ENCODE measurements at regions not wholly inside any gene's neighbourhood (a gene's known extent, or its start where the extent isn't known, plus 50 kb on each side); places are given as distances from the start of the nearest gene placed in this dataset.

DNA sequence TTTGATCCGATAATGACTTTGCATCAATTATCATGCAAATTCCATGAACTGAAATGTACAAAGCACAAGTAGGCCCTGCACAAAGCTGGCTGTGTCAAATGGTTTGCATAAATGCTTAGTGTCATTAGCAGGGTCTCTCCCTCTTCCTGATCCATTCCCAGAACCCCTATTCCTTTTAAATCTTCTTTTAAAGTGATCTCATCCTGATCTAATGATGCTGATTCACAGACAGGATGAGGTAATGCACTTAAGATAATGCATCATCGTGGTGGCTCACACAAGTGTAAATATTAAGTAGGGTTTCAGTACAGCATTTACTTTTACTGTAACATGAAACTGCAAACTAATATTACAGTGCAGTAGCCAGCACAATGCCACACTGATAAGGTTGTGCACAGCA, 304.8 kb upstream of the SOX11 start:
- TF ChIP-seq, protein P1, sequence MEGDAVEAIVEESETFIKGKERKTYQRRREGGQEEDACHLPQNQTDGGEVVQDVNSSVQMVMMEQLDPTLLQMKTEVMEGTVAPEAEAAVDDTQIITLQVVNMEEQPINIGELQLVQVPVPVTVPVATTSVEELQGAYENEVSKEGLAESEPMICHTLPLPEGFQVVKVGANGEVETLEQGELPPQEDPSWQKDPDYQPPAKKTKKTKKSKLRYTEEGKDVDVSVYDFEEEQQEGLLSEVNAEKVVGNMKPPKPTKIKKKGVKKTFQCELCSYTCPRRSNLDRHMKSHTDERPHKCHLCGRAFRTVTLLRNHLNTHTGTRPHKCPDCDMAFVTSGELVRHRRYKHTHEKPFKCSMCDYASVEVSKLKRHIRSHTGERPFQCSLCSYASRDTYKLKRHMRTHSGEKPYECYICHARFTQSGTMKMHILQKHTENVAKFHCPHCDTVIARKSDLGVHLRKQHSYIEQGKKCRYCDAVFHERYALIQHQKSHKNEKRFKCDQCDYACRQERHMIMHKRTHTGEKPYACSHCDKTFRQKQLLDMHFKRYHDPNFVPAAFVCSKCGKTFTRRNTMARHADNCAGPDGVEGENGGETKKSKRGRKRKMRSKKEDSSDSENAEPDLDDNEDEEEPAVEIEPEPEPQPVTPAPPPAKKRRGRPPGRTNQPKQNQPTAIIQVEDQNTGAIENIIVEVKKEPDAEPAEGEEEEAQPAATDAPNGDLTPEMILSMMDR (IDR thresholded peaks at IDR 0.05), result no peak
- TF ChIP-seq EZH2 (IDR thresholded peaks at IDR 0.05) (no peak), EZH2phosphoT487 (IDR thresholded peaks at IDR 0.05) (no peak)

Data from neural progenitor cell (in vitro differentiated cells).